PC-3 (cell line): ENCODE measurements at regions not wholly inside any gene's neighbourhood (a gene's known extent, or its start where the extent isn't known, plus 50 kb on each side); places are given as distances from the start of the nearest gene placed in this dataset.

Experiments used
- CTCF ChIP-seq: fragments of 300-600 bp; sonication (generic); conservative IDR thresholded peaks from 2 replicates; pipeline ENCODE4 v1.5.1; 2017; ENCODE audit warnings: antibody characterized with exemption, low read depth, mild to moderate bottlenecking, low read length
- EZH2 ChIP-seq: fragments of 300-600 bp; sonication (generic); IDR thresholded peaks from one replicate; pipeline ENCODE4 v1.6.1; 2017; ENCODE audit warnings: antibody characterized with exemption, mild to moderate bottlenecking, low read length; ENCODE audit not compliant: unreplicated experiment

DNA sequence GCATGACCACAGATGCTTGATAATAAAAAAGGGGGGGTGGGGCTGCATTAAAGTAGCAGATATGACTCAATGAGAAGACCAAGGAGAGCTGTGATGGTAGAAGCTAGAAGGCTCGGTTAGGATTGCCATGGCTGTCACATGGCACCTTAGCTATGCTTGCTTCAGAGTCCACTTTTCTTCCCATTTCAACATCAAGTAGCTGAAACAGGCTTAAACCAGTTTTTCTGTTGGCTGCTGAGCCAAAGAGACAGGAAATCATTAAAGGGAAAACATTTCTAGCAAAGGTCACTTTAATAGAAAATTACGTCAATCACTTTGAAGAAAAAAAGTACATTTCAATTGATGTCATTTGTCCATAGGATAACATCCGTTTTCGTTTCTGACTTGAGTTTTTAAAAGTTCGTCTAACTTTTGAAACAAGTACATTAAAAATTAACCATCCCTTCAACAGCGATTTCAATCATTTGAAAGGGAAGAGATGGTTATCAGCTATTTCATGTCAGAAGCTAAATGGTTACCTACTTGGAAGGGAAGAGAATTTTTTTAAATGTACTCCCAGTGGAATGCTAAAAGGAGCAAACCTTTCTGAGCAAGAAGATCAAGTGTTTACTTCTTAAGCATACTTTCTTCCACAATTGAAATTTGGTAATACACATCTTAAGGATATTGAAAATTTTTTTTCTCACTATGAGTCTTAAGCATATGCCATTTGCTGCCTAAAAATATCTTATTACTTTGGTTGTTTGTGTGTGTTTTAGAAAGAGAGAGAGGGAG, 488.1 kb upstream of the PRMT6 start:
- TF ChIP-seq CTCF (no peak), EZH2 (no peak)
